Trophoblast cell (in vitro differentiated cells and primary cell): ENCODE measurements at regions not wholly inside any gene's neighbourhood (a gene's known extent, or its start where the extent isn't known, plus 50 kb on each side); places are given as distances from the start of the nearest gene placed in this dataset.

Experiments
- DNase-seq, 2 donors: peaks; one replicate each; pipeline ENCODE4 v3.0.0-alpha.2; 2016
- H2AFZ ChIP-seq: 2 replicates; pipeline ENCODE4 v1.6.1; 2013; ENCODE audit warnings: low read length, moderate library complexity, mild to moderate bottlenecking; ENCODE audit not compliant: insufficient read depth, poor library complexity
- H2AK5ac ChIP-seq: 2 replicates; pipeline ENCODE4 v1.6.1; 2013; ENCODE audit warnings: mild to moderate bottlenecking, low read length
- H2BK120ac ChIP-seq: 2 replicates; pipeline ENCODE4 v1.6.1; 2013; ENCODE audit warnings: low read length, mild to moderate bottlenecking, moderate library complexity; ENCODE audit not compliant: insufficient read depth, poor library complexity
- H2BK12ac ChIP-seq: 2 replicates; pipeline ENCODE4 v1.6.1; 2013; ENCODE audit warnings: mild to moderate bottlenecking, low read length, moderate library complexity
- H2BK5ac ChIP-seq: 2 replicates; pipeline ENCODE4 v1.6.1; 2013; ENCODE audit warnings: low read length, low read depth, moderate library complexity, mild to moderate bottlenecking; ENCODE audit not compliant: poor library complexity
- H3K14ac ChIP-seq: 2 replicates; pipeline ENCODE4 v1.6.1; 2013; ENCODE audit warnings: mild to moderate bottlenecking, low read length
- H3K18ac ChIP-seq: 2 replicates; pipeline ENCODE4 v1.6.1; 2013; ENCODE audit warnings: mild to moderate bottlenecking, low read length
- H3K23ac ChIP-seq: 2 replicates; pipeline ENCODE4 v1.6.1; 2013; ENCODE audit warnings: low read length
- H3K27ac ChIP-seq: 2 replicates; pipeline ENCODE4 v1.5.1; 2013; ENCODE audit warnings: low read depth, mild to moderate bottlenecking, inconsistent platforms, low read length, moderate library complexity
- H3K27me3 ChIP-seq: 2 replicates; pipeline ENCODE4 v1.6.1; 2013; ENCODE audit warnings: inconsistent platforms, mild to moderate bottlenecking, low read length, moderate library complexity; ENCODE audit not compliant: insufficient read depth
- H3K36me3 ChIP-seq, 2 experiments: 1 replicate in 1 of 2; 2 replicates in 1 of 2; pipeline ENCODE4 v1.6.1; 2013; ENCODE audit warnings: low read length in 2 of 2, mild to moderate bottlenecking in 2 of 2, moderate library complexity in 1 of 2; ENCODE audit not compliant: insufficient read depth in 2 of 2, control insufficient read depth in 1 of 2
- H3K4ac ChIP-seq: 2 replicates; pipeline ENCODE4 v1.6.1; 2013; ENCODE audit warnings: low read depth, mild to moderate bottlenecking, low read length, moderate library complexity
- H3K4me1 ChIP-seq, 2 experiments: 1 replicate in 1 of 2; 2 replicates in 1 of 2; pipeline ENCODE4 v1.6.1; 2013; ENCODE audit warnings: low read length in 2 of 2, mild to moderate bottlenecking in 2 of 2, moderate library complexity in 1 of 2; ENCODE audit not compliant: insufficient read depth in 2 of 2, control insufficient read depth in 1 of 2
- H3K4me2 ChIP-seq: 2 replicates; pipeline ENCODE4 v1.6.1; 2013; ENCODE audit warnings: inconsistent platforms, mild to moderate bottlenecking, low read length, moderate library complexity
- H3K4me3 ChIP-seq: 2 replicates; pipeline ENCODE4 v1.5.1; 2013; ENCODE audit warnings: mild to moderate bottlenecking, low read depth, low read length, inconsistent platforms
- H3K79me1 ChIP-seq: one replicate; pipeline ENCODE4 v1.6.1; 2013; ENCODE audit warnings: low read length
- H3K79me2 ChIP-seq: 2 replicates; pipeline ENCODE4 v1.6.1; 2013; ENCODE audit warnings: low read length, mild to moderate bottlenecking; ENCODE audit not compliant: control insufficient read depth, insufficient read depth, poor library complexity
- H3K9ac ChIP-seq: 2 replicates; pipeline ENCODE4 v1.6.1; 2013; ENCODE audit warnings: mild to moderate bottlenecking, low read length
- H3K9me3 ChIP-seq: 2 replicates; pipeline ENCODE4 v1.6.1; 2013; ENCODE audit warnings: low read depth, mild to moderate bottlenecking, control low read depth, inconsistent platforms, low read length; ENCODE audit not compliant: insufficient read depth
- H4K12ac ChIP-seq: 2 replicates; pipeline ENCODE4 v1.6.1; 2013; ENCODE audit warnings: low read depth, mild to moderate bottlenecking, low read length, moderate library complexity
- H4K8ac ChIP-seq: 2 replicates; pipeline ENCODE4 v1.6.1; 2013; ENCODE audit warnings: low read depth, mild to moderate bottlenecking, low read length, moderate library complexity
- H4K91ac ChIP-seq: one replicate; pipeline ENCODE4 v1.6.1; 2013; ENCODE audit warnings: low read depth, mild to moderate bottlenecking, low read length, moderate library complexity
- WGBS: extraction: QIAGEN DNeasy Blood & Tissue Kit; methylation state at CpG from one replicate; pipeline ENCODE4 v1.1.7; 2013; ENCODE audit warnings: missing lambda C conversion rate; ENCODE audit not compliant: insufficient read length, insufficient coverage; ENCODE audit errors: extremely low coverage; 5-methylcytosine and 5-hydroxymethylcytosine counted together

GRCh38 chr9:117470902-117471301, 56.0 kb upstream of the ASTN2 start:
- H4K12ac ChIP-seq = no peak overlapping the region
- H3K9ac ChIP-seq = no peak overlapping the region
- no peak overlapping the region for H3K4ac ChIP-seq
- H3K4me1 ChIP-seq = no peaks in the 10 kb centered on the region
- H4K91ac ChIP-seq = no peak overlapping the region
- H2BK12ac ChIP-seq = no peak overlapping the region
- no peak for DNase-seq
- no CpG with 5 or more reads among the region's 2 CpGs for WGBS
- H3K27ac ChIP-seq = no peak overlapping the region
- H3K4me2 ChIP-seq = no peak overlapping the region
- no peaks in the 10 kb centered on the region for H3K79me2 ChIP-seq
- no peak overlapping the region for H2AFZ ChIP-seq
- no peaks in the 10 kb centered on the region for H3K36me3 ChIP-seq
- H3K18ac ChIP-seq = no peak overlapping the region
- no peaks in the 10 kb centered on the region for H3K9me3 ChIP-seq
- H4K8ac ChIP-seq = no peak overlapping the region
- H3K23ac ChIP-seq = no peak overlapping the region
- H2AK5ac ChIP-seq = no peak overlapping the region
- no peaks in the 10 kb centered on the region for H3K27me3 ChIP-seq
- H3K79me1 ChIP-seq = no peaks in the 10 kb centered on the region
- H3K14ac ChIP-seq = no peak overlapping the region
- no peak overlapping the region for H2BK120ac ChIP-seq
- no peak overlapping the region for H3K4me3 ChIP-seq
- no peak overlapping the region for H2BK5ac ChIP-seq

GRCh38 chr9:117470455-117470854, 55.6 kb upstream of the ASTN2 start:
- Histone ChIP-seq H3K9ac (no peak overlapping the region), H3K4me2 (no peak overlapping the region)

GRCh38 chr9:117466111-117466510, 51.3 kb upstream of the ASTN2 start:
- DNase-seq = no peak
- Histone ChIP-seq H2BK5ac (no peak overlapping the region), H3K27me3 (no peaks in the 10 kb centered on the region), H3K4me1 (no peaks in the 10 kb centered on the region), H2AFZ (no peak overlapping the region), H3K36me3 (no peaks in the 10 kb centered on the region), H2BK12ac (no peak overlapping the region), H3K18ac (no peak overlapping the region), H3K9ac (no peak overlapping the region), H3K79me1 (no peaks in the 10 kb centered on the region), H4K8ac (no peak overlapping the region), H3K14ac (no peak overlapping the region), H2BK120ac (no peak overlapping the region), H3K4ac (no peak overlapping the region), H3K4me2 (no peak overlapping the region), H3K79me2 (no peaks in the 10 kb centered on the region), H4K91ac (no peak overlapping the region), H3K9me3 (no peaks in the 10 kb centered on the region), H3K4me3 (no peak overlapping the region), H2AK5ac (no peak overlapping the region), H4K12ac (no peak overlapping the region), H3K27ac (no peak overlapping the region), H3K23ac (no peak overlapping the region)
- no CpG with 5 or more reads among the region's 3 CpGs for WGBS

More at GRCh38 chr9:117470455-117470854, 55.6 kb upstream of the ASTN2 start:
- Histone ChIP-seq H3K4ac (no peak overlapping the region), H2BK120ac (no peak overlapping the region), H2BK12ac (no peak overlapping the region), H2AFZ (no peak overlapping the region), H3K27me3 (no peaks in the 10 kb centered on the region), H3K4me3 (no peak overlapping the region), H3K9me3 (no peaks in the 10 kb centered on the region), H4K8ac (no peak overlapping the region), H2AK5ac (no peak overlapping the region), H3K18ac (no peak overlapping the region), H3K4me1 (no peaks in the 10 kb centered on the region), H3K79me2 (no peaks in the 10 kb centered on the region), H3K27ac (no peak overlapping the region), H4K91ac (no peak overlapping the region), H3K79me1 (no peaks in the 10 kb centered on the region), H4K12ac (no peak overlapping the region), H3K23ac (no peak overlapping the region), H2BK5ac (no peak overlapping the region), H3K36me3 (no peaks in the 10 kb centered on the region), H3K14ac (no peak overlapping the region)
- WGBS = no CpG with 5 or more reads among the region's 1 CpG
- no peak for DNase-seq

GRCh38 chr9:117465706-117466105, 50.8 kb upstream of the ASTN2 start:
- H3K14ac ChIP-seq = no peak overlapping the region
- no peak overlapping the region for H3K23ac ChIP-seq
- H4K91ac ChIP-seq = no peak overlapping the region
- no peak overlapping the region for H3K4ac ChIP-seq
- H3K27ac ChIP-seq = no peak overlapping the region
- H3K36me3 ChIP-seq = no peaks in the 10 kb centered on the region
- H3K27me3 ChIP-seq = no peaks in the 10 kb centered on the region
- no peak overlapping the region for H2BK120ac ChIP-seq
- H3K9ac ChIP-seq = no peak overlapping the region
- H4K8ac ChIP-seq = no peak overlapping the region
- H4K12ac ChIP-seq = no peak overlapping the region
- H3K4me2 ChIP-seq = no peak overlapping the region
- H3K79me2 ChIP-seq = no peaks in the 10 kb centered on the region
- H2AK5ac ChIP-seq = no peak overlapping the region
- H2BK5ac ChIP-seq = no peak overlapping the region
- no peak overlapping the region for H2AFZ ChIP-seq
- no peaks in the 10 kb centered on the region for H3K4me1 ChIP-seq
- whole genome bisulfite sequencing = no CpG with 5 or more reads among the region's 4 CpGs
- H3K79me1 ChIP-seq = no peaks in the 10 kb centered on the region
- no peak for DNase-seq
- no peak overlapping the region for H2BK12ac ChIP-seq
- H3K18ac ChIP-seq = no peak overlapping the region
- no peaks in the 10 kb centered on the region for H3K9me3 ChIP-seq
- H3K4me3 ChIP-seq = no peak overlapping the region
